C4-2B (cell line): ENCODE measurements at regions not wholly inside any gene's neighbourhood (a gene's known extent, or its start where the extent isn't known, plus 50 kb on each side); places are given as distances from the start of the nearest gene placed in this dataset.

Experiments
- ZFX ChIP-seq: fragments of 450-650 bp; IDR thresholded peaks from 2 replicates; pipeline ENCODE4 v1.6.1; 2017
- TF ChIP-seq, protein P1 (sequence below): fragments of 450-650 bp; conservative IDR thresholded peaks from 2 replicates; pipeline ENCODE4 v1.5.1; 2017; ENCODE audit warnings: mild to moderate bottlenecking

DNA sequence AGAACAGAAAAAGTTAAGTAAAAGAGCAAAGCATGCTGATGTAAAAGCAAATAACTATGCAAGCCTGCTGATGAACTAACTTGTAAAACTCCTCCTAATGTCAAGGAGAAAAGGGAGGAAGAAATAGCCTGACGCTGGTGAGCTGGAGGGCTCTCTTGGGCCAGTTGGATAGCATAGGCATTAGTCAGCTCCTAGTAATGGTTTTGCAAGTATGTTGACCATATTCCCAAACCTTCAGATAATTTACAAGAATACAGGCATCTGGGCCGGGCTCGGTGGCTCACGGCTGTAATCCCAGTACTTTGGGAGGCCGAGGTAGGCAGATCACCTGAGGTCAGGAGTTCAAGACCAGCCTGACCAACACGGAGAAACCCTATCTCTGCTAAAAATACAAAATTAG, 871.4 kb downstream of the C12orf50 start:
- TF ChIP-seq, protein P1, sequence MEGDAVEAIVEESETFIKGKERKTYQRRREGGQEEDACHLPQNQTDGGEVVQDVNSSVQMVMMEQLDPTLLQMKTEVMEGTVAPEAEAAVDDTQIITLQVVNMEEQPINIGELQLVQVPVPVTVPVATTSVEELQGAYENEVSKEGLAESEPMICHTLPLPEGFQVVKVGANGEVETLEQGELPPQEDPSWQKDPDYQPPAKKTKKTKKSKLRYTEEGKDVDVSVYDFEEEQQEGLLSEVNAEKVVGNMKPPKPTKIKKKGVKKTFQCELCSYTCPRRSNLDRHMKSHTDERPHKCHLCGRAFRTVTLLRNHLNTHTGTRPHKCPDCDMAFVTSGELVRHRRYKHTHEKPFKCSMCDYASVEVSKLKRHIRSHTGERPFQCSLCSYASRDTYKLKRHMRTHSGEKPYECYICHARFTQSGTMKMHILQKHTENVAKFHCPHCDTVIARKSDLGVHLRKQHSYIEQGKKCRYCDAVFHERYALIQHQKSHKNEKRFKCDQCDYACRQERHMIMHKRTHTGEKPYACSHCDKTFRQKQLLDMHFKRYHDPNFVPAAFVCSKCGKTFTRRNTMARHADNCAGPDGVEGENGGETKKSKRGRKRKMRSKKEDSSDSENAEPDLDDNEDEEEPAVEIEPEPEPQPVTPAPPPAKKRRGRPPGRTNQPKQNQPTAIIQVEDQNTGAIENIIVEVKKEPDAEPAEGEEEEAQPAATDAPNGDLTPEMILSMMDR: no peak
- TF ChIP-seq ZFX: no peak
